Neural cell (in vitro differentiated cells): ENCODE measurements at regions not wholly inside any gene's neighbourhood (a gene's known extent, or its start where the extent isn't known, plus 50 kb on each side); places are given as distances from the start of the nearest gene placed in this dataset.
"Not testable (repeated sequence)": the region's sequence is repeated elsewhere in the genome, so short reads cannot be mapped to it uniquely, and the experiment has no call there.

Source experiments
- RAD21 ChIP-seq: fragments of 450-650 bp; conservative IDR thresholded peaks from 2 replicates; pipeline ENCODE4 v1.6.1; 2014; ENCODE audit warnings: antibody characterized with exemption, mild to moderate bottlenecking, moderate library complexity
- TF ChIP-seq, protein P1 (sequence below): fragments of 450-650 bp; IDR thresholded peaks from 2 replicates; pipeline ENCODE4 v1.5.1; 2014; ENCODE audit warnings: antibody characterized with exemption, mild to moderate bottlenecking, moderate library complexity; ENCODE audit not compliant: poor library complexity, severe bottlenecking

DNA sequence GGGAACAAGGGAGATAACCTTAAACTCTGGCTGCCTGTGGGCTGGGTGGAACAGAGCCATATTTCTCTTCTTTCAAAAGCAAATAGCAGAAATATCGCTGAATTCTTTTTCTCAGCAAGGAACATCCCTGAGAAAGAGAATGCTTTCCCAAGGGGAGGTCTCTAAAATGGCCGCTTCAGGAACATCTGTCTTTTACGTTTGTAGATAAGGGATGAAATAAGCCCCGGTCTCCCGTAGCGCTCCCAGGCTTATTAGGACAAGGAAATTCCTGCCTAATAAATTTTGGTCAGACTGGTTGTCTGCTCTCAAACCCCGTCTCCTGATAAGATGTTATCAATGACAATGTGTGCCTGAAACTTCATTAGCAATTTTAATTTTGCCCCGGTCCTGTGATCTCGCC is 340.6 kb upstream of the IGFBP3 start:
- TF ChIP-seq RAD21, result not testable (repeated sequence)
- TF ChIP-seq, protein P1, sequence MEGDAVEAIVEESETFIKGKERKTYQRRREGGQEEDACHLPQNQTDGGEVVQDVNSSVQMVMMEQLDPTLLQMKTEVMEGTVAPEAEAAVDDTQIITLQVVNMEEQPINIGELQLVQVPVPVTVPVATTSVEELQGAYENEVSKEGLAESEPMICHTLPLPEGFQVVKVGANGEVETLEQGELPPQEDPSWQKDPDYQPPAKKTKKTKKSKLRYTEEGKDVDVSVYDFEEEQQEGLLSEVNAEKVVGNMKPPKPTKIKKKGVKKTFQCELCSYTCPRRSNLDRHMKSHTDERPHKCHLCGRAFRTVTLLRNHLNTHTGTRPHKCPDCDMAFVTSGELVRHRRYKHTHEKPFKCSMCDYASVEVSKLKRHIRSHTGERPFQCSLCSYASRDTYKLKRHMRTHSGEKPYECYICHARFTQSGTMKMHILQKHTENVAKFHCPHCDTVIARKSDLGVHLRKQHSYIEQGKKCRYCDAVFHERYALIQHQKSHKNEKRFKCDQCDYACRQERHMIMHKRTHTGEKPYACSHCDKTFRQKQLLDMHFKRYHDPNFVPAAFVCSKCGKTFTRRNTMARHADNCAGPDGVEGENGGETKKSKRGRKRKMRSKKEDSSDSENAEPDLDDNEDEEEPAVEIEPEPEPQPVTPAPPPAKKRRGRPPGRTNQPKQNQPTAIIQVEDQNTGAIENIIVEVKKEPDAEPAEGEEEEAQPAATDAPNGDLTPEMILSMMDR, result not testable (repeated sequence)
